ENCODE measurements at regions not wholly inside any gene's neighbourhood (a gene's known extent, or its start where the extent isn't known, plus 50 kb on each side); places are given as distances from the start of the nearest gene placed in this dataset.

DNA sequence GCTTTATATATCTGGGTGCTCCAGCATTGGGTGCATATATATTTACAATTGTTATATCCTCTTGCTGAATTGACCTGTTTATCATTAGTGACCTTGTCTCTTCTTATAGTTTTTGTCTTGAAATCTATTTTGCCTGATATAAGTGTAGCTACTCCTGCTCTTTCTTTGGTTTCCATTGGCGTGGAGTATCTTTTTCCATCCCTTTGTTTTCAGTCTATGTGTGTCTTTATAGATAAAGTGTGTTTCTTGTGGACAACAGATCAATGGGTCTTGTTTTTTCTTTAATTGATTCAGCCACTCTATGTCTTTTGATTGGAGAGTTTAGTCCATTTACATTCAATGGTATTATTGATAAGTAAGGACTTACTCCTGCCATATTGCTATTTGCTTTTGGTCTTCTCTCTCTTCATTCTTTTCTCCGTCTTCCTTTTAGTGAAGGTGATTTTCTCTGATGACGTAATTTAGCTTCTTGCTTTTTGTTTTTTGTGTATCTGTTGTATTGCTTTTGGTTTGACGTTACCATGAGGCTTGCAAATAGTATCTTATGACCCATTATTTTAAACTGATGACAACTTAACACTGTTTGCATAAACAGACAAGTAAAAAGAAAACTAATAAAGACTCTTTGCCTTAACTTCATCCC is 347.6 kb downstream of the TMEM121 start:
- DNase-seq = no peak
- H3K27me3 ChIP-seq = no peaks in the 10 kb centered on the region
- no peaks in the 10 kb centered on the region for H3K4me1 ChIP-seq
- intact Hi-C loops (cut with DNase I; ENCODE audit: low total_unique reads) = no loop called here
- H3K9me3 ChIP-seq = no peaks in the 10 kb centered on the region
- no peak overlapping the region for H3K4me3 ChIP-seq
- H3K36me3 ChIP-seq (ENCODE audit: low read depth, missing control alignments) = no peaks in the 10 kb centered on the region
- no peak overlapping the region for H3K27ac ChIP-seq
- TF ChIP-seq POLR2A (IDR thresholded peaks at IDR 0.05) = no peak
- TF ChIP-seq, protein P1, sequence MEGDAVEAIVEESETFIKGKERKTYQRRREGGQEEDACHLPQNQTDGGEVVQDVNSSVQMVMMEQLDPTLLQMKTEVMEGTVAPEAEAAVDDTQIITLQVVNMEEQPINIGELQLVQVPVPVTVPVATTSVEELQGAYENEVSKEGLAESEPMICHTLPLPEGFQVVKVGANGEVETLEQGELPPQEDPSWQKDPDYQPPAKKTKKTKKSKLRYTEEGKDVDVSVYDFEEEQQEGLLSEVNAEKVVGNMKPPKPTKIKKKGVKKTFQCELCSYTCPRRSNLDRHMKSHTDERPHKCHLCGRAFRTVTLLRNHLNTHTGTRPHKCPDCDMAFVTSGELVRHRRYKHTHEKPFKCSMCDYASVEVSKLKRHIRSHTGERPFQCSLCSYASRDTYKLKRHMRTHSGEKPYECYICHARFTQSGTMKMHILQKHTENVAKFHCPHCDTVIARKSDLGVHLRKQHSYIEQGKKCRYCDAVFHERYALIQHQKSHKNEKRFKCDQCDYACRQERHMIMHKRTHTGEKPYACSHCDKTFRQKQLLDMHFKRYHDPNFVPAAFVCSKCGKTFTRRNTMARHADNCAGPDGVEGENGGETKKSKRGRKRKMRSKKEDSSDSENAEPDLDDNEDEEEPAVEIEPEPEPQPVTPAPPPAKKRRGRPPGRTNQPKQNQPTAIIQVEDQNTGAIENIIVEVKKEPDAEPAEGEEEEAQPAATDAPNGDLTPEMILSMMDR (IDR thresholded peaks at IDR 0.05) = no peak
- WGBS, 2 donors = 74 to 78% methylated on average over 4 of the region's 4 CpGs

DNA sequence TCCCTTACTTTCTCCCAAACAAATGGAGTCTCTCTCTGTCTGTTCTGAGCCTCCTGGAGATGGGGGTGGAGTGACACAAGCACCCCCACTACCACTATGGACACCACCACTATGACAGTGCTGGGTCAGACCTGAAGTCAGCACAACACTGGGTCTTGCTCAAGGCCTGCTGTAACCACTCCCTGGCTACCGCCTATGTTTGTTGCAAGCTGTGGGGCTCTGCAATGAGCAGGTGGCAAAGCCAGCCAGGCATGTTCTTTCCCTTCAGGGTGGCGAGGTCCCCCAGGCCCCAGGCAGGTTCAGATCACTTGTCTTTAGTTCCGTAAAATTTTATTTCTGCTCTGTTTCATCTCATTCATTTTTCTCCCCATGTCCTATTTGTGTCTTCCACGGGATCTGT is 349.8 kb downstream of the TMEM121 start:
- 81 to 88% methylated on average over 4 of the region's 4 CpGs for WGBS, 2 donors
- no peaks in the 10 kb centered on the region for H3K4me1 ChIP-seq
- no peak overlapping the region for H3K4me3 ChIP-seq
- intact Hi-C loops (cut with DNase I; ENCODE audit: low total_unique reads) = no loop called here
- TF ChIP-seq POLR2A (IDR thresholded peaks at IDR 0.05) = no peak
- TF ChIP-seq, protein P1 (IDR thresholded peaks at IDR 0.05) = no peak
- no peak overlapping the region for H3K27ac ChIP-seq
- DNase-seq = no peak
- H3K27me3 ChIP-seq = no peaks in the 10 kb centered on the region
- no peaks in the 10 kb centered on the region for H3K9me3 ChIP-seq
- no peaks in the 10 kb centered on the region for H3K36me3 ChIP-seq (ENCODE audit: low read depth, missing control alignments)

DNA sequence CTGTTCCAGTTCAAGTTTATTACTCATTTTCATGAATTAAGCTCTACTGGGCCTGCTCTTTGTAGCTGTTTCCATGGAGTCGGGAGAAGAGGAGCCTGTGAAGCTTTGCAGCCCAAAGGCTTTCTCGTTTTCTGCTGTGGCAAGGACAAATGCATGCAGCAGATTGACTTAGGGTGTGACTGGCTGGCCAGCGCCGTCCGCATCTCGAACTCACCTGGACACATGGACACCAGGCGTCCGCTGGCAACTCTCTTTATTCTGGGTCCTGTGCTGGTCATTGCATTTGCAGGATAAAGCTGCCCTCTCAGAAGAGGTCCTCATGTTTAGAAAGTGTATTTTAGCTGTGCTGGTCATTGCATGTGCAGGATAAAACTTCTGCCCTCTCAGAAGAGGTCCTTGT is 350.4 kb downstream of the TMEM121 start:
- TF ChIP-seq POLR2A (IDR thresholded peaks at IDR 0.05) = no peak
- TF ChIP-seq, protein P1 (IDR thresholded peaks at IDR 0.05) = no peak
- Histone ChIP-seq H3K9me3 (no peaks in the 10 kb centered on the region), H3K4me1 (no peaks in the 10 kb centered on the region), H3K27me3 (no peaks in the 10 kb centered on the region), H3K27ac (no peak overlapping the region), H3K36me3 (ENCODE audit: low read depth, missing control alignments) (no peaks in the 10 kb centered on the region), H3K4me3 (no peak overlapping the region)
- WGBS, 2 donors = 86 to 89% methylated on average over 8 of the region's 8 CpGs
- intact Hi-C loops (cut with DNase I; ENCODE audit: low total_unique reads) = no loop called here
- no peak for DNase-seq

DNA sequence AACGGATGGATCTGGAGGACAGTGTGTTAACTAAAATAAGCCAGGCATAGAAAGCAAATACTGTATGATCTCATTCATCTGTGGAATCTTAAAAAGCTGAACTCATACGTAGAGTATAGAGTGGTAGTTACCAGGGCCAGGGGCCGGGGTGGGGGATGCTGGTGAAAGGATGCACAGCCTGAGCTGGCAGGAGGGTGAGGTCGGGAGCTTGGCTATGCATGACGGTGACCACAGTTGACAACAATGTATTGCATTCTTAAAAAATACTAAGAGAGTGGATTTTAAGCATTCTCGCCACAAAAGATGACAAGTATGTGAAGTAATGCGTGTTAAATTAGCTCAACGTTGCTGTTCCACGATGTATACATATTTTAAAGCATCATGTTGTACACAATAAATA is 351.3 kb downstream of the TMEM121 start:
- no peak for DNase-seq
- 82 to 90% methylated on average over 9 of the region's 9 CpGs for WGBS, 2 donors
- Histone ChIP-seq H3K4me1 (no peaks in the 10 kb centered on the region), H3K4me3 (no peak overlapping the region), H3K27ac (no peak overlapping the region), H3K36me3 (ENCODE audit: low read depth, missing control alignments) (no peaks in the 10 kb centered on the region), H3K9me3 (no peaks in the 10 kb centered on the region), H3K27me3 (no peaks in the 10 kb centered on the region)
- intact Hi-C loops (cut with DNase I; ENCODE audit: low total_unique reads) = no loop called here
- TF ChIP-seq POLR2A (IDR thresholded peaks at IDR 0.05) = no peak
- TF ChIP-seq, protein P1 (IDR thresholded peaks at IDR 0.05) = no peak

DNA sequence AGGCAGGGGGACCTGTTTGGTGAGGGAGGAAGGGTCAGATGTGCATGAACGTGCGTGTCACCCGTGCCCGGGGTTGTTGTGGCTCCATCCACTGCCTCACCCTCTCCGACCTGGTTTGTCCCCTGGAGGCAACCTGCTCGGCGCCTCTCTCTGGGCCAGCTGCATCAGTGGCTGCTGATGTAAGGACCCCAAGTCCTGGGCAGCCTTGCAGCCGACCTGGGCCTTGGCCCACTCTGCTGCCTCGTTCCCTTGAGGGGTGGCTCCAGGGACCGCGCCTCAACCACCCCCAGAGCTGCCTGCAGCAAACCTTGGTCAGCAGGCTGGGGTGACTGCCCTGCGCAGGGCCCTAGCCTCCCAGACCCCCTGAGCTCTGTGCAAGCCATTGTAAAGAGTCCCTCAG is 351.7 kb downstream of the TMEM121 start:
- H3K4me3 ChIP-seq = no peak overlapping the region
- H3K27ac ChIP-seq = no peak overlapping the region
- DNase-seq = no peak
- no peaks in the 10 kb centered on the region for H3K9me3 ChIP-seq
- no peaks in the 10 kb centered on the region for H3K4me1 ChIP-seq
- no peak for TF ChIP-seq POLR2A (IDR thresholded peaks at IDR 0.05)
- TF ChIP-seq, protein P1 (IDR thresholded peaks at IDR 0.05) = no peak
- 85 to 96% methylated on average over 8 to 12 of the region's 12 CpGs for WGBS, 2 donors
- intact Hi-C loops (cut with DNase I; ENCODE audit: low total_unique reads) = no loop called here
- H3K27me3 ChIP-seq = no peaks in the 10 kb centered on the region
- no peaks in the 10 kb centered on the region for H3K36me3 ChIP-seq (ENCODE audit: low read depth, missing control alignments)

All from testis (tissue), 2 donors.